Right atrium auricular region (tissue), 2 donors: ENCODE measurements at regions not wholly inside any gene's neighbourhood (a gene's known extent, or its start where the extent isn't known, plus 50 kb on each side); places are given as distances from the start of the nearest gene placed in this dataset.

Experiments used
- DNase-seq: peaks from one replicate; pipeline ENCODE4 v3.0.0-alpha.2; 2019; ENCODE audit warnings: low spot score
- H3K27ac ChIP-seq, 2 donors: fragments of 200-600 bp; sonication (generic); 1 replicate in 1 of 2; 2 replicates in 1 of 2; pipeline ENCODE4 v1.5.1; 2016 to 2019
- H3K27me3 ChIP-seq, 2 donors: fragments of 200-600 bp; sonication (generic); one replicate each; pipeline versions ENCODE4 v1.5.1 to v1.6.0; 2017 to 2019
- H3K36me3 ChIP-seq: fragments of 200-600 bp; sonication (generic); one replicate; pipeline ENCODE4 v1.5.1; 2016
- H3K4me1 ChIP-seq, 2 donors: fragments of 200-600 bp; sonication (generic); one replicate each; pipeline versions ENCODE4 v1.5.1 to v1.6.0; 2017 to 2019
- H3K4me3 ChIP-seq, 2 donors: fragments of 200-600 bp; sonication (generic); 1 replicate in 1 of 2; 2 replicates in 1 of 2; pipeline ENCODE4 v1.5.1; 2017 to 2019; ENCODE audit warnings: mild to moderate bottlenecking in 1 of 2, moderate library complexity in 1 of 2
- H3K9me3 ChIP-seq, 2 donors: fragments of 200-600 bp; sonication (generic); one replicate each; pipeline ENCODE4 v1.5.1; 2019
- CTCF ChIP-seq, 2 donors: fragments of 200-600 bp; sonication (generic); IDR thresholded peaks; one replicate each; pipeline ENCODE4 v1.5.1; 2019; ENCODE audit warnings: antibody characterized with exemption in 2 of 2

GRCh38 chr4:1462009-1462767, 55.9 kb upstream of the NKX1-1 start:
- no peak overlapping the region for H3K27ac ChIP-seq
- H3K36me3 ChIP-seq: no peaks in the 10 kb centered on the region
- TF ChIP-seq CTCF (IDR thresholded peaks at IDR 0.05): no peak
- no peaks in the 10 kb centered on the region for H3K4me1 ChIP-seq
- no peaks in the 10 kb centered on the region for H3K9me3 ChIP-seq
- no peak for DNase-seq
- H3K4me3 ChIP-seq: no peak overlapping the region
- H3K27me3 ChIP-seq: no peaks in the 10 kb centered on the region

- H3K4me1 ChIP-seq: no peaks in the 10 kb centered on the region
- no peak for DNase-seq
- no peak for TF ChIP-seq CTCF (IDR thresholded peaks at IDR 0.05)
- no peaks in the 10 kb centered on the region for H3K36me3 ChIP-seq
- H3K4me3 ChIP-seq: no peak overlapping the region
- no peak overlapping the region for H3K27ac ChIP-seq
- no peaks in the 10 kb centered on the region for H3K27me3 ChIP-seq
- H3K9me3 ChIP-seq: no peaks in the 10 kb centered on the region
These were observed 55.0 kb upstream of the NKX1-1 start for GRCh38 chr4:1460967-1461868.

- Histone ChIP-seq H3K36me3 (no peaks in the 10 kb centered on the region), H3K4me1 (no peaks in the 10 kb centered on the region), H3K9me3 (no peaks in the 10 kb centered on the region), H3K4me3 (no peak overlapping the region), H3K27me3 (no peaks in the 10 kb centered on the region), H3K27ac (no peak overlapping the region)
- DNase-seq: no peak
- TF ChIP-seq CTCF (IDR thresholded peaks at IDR 0.05): no peak
These were observed 53.7 kb upstream of the NKX1-1 start for GRCh38 chr4:1459722-1460511.

- H3K9me3 ChIP-seq: no peaks in the 10 kb centered on the region
- TF ChIP-seq CTCF (IDR thresholded peaks at IDR 0.05): no peak
- H3K36me3 ChIP-seq: no peaks in the 10 kb centered on the region
- H3K4me3 ChIP-seq: no peak overlapping the region
- DNase-seq: no peak
- H3K27me3 ChIP-seq: no peaks in the 10 kb centered on the region
- no peaks in the 10 kb centered on the region for H3K4me1 ChIP-seq
- no peak overlapping the region for H3K27ac ChIP-seq
These were observed 53.0 kb upstream of the NKX1-1 start for GRCh38 chr4:1459081-1459721.

- H3K4me1 ChIP-seq: no peaks in the 10 kb centered on the region
- no peaks in the 10 kb centered on the region for H3K9me3 ChIP-seq
- H3K27me3 ChIP-seq: no peaks in the 10 kb centered on the region
- H3K27ac ChIP-seq: no peak overlapping the region
- DNase-seq: no peak
- no peak for TF ChIP-seq CTCF (IDR thresholded peaks at IDR 0.05)
- no peaks in the 10 kb centered on the region for H3K36me3 ChIP-seq
- no peak overlapping the region for H3K4me3 ChIP-seq
These were observed 52.3 kb upstream of the NKX1-1 start for GRCh38 chr4:1458581-1458980.
